Esophagus muscularis mucosa (tissue), 3 donors: ENCODE measurements at regions not wholly inside any gene's neighbourhood (a gene's known extent, or its start where the extent isn't known, plus 50 kb on each side); places are given as distances from the start of the nearest gene placed in this dataset.

Experiments
- EP300 ChIP-seq: sonication (generic); formaldehyde crosslinking; IDR thresholded peaks from one replicate; pipeline ENCODE4 v1.6.1; 2017; ENCODE audit warnings: antibody characterized with exemption
- TF ChIP-seq, protein P1 (sequence below), 3 experiments: fragments of 200-600 bp in 2 of 3; fragments of 450-650 bp in 1 of 3; sonication (generic) in 2 of 3; IDR thresholded peaks; one replicate each; pipeline ENCODE4 v1.5.1; 2017 to 2019; ENCODE audit warnings: antibody characterized with exemption in 3 of 3, mild to moderate bottlenecking in 2 of 3, moderate library complexity in 1 of 3

DNA sequence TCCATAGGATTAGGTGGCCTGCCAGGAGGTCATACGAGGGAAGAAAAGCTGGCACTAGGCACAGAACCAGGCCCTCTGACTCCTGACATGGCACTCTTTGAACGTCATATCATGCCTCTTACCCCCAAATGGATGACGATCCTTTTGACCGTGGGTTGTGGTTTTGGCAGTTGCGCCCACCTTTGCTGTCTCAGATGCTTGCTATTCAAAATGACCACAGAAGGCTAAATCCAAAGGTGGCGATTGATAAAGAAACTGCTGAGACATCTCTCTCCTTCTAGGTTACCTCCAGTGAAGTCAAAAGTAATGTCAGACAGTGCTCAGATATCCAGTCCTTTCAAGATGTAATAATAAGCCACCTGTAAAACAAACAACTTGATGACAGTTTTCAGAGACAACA lies 385.0 kb downstream of the EFNA5 start:
- no peak for TF ChIP-seq EP300
- TF ChIP-seq, protein P1, sequence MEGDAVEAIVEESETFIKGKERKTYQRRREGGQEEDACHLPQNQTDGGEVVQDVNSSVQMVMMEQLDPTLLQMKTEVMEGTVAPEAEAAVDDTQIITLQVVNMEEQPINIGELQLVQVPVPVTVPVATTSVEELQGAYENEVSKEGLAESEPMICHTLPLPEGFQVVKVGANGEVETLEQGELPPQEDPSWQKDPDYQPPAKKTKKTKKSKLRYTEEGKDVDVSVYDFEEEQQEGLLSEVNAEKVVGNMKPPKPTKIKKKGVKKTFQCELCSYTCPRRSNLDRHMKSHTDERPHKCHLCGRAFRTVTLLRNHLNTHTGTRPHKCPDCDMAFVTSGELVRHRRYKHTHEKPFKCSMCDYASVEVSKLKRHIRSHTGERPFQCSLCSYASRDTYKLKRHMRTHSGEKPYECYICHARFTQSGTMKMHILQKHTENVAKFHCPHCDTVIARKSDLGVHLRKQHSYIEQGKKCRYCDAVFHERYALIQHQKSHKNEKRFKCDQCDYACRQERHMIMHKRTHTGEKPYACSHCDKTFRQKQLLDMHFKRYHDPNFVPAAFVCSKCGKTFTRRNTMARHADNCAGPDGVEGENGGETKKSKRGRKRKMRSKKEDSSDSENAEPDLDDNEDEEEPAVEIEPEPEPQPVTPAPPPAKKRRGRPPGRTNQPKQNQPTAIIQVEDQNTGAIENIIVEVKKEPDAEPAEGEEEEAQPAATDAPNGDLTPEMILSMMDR (IDR thresholded peaks at IDR 0.05): no peak
